OCI-LY3 (cell line): ENCODE measurements at regions not wholly inside any gene's neighbourhood (a gene's known extent, or its start where the extent isn't known, plus 50 kb on each side); places are given as distances from the start of the nearest gene placed in this dataset.

Source experiments
- H2AFZ ChIP-seq: fragments of 200-600, 300-600 bp; shearing (Covaris generic); 2 replicates; pipeline ENCODE4 v1.6.0; 2014; ENCODE audit warnings: antibody characterized with exemption, low read depth, low read length
- H3K27ac ChIP-seq: fragments of 200-600, 300-600 bp; sonication (generic); 2 replicates; pipeline ENCODE4 v1.5.1; 2014; ENCODE audit warnings: mild to moderate bottlenecking, low read length, moderate library complexity, mixed read lengths
- H3K27me3 ChIP-seq: fragments of 200-600, 300-600 bp; sonication (generic); 2 replicates; pipeline ENCODE4 v1.6.1; 2014; ENCODE audit warnings: low read depth, low read length, mixed read lengths
- H3K36me3 ChIP-seq: fragments of 200-600, 300-600 bp; sonication (generic); replicated peaks from 2 replicates; pipeline ENCODE3; 2014; ENCODE audit warnings: low read depth, low read length, mixed read lengths
- H3K4me1 ChIP-seq: fragments of 300-600, 200-600 bp; sonication (generic); 2 replicates; pipeline ENCODE4 v1.6.1; 2014; ENCODE audit warnings: low read length, mixed read lengths
- H3K4me2 ChIP-seq: fragments of 200-600, 300-600 bp; sonication (generic); 2 replicates; pipeline ENCODE4 v1.6.1; 2014; ENCODE audit warnings: low read length, mixed read lengths
- H3K4me3 ChIP-seq: fragments of 300-600, 200-600 bp; sonication (generic); 2 replicates; pipeline ENCODE4 v1.5.1; 2014; ENCODE audit warnings: antibody characterized with exemption, mild to moderate bottlenecking, low read length, moderate library complexity
- H3K79me2 ChIP-seq: fragments of 300-600, 200-600 bp; shearing (Covaris generic); 2 replicates; pipeline ENCODE4 v1.6.1; 2014; ENCODE audit warnings: mild to moderate bottlenecking, low read length, mixed read lengths
- H3K9ac ChIP-seq: fragments of 300-600, 200-600 bp; shearing (Covaris generic); 2 replicates; pipeline ENCODE4 v1.6.0; 2014; ENCODE audit warnings: mild to moderate bottlenecking, low read length, moderate library complexity
- H3K9me3 ChIP-seq: fragments of 200-600, 300-600 bp; shearing (Covaris generic); 2 replicates; pipeline ENCODE4 v1.6.1; 2014; ENCODE audit warnings: low read length, mixed read lengths; ENCODE audit not compliant: insufficient read depth
- H4K20me1 ChIP-seq: fragments of 200-600, 300-600 bp; sonication (generic); 2 replicates; pipeline ENCODE4 v1.6.1; 2016; ENCODE audit warnings: low read length, mixed read lengths; ENCODE audit not compliant: insufficient read depth
- CTCF ChIP-seq: fragments of 200-600, 300-600 bp; sonication (generic); IDR thresholded peaks from 2 replicates; pipeline ENCODE4 v1.5.1; 2014; ENCODE audit warnings: antibody characterized with exemption, low read length, low read depth
- EZH2phosphoT487 ChIP-seq: fragments of 200-600 bp; shearing (Covaris generic); IDR thresholded peaks from 2 replicates; pipeline ENCODE4 v1.6.1; 2018; ENCODE audit warnings: antibody characterized with exemption, mixed run types, low read depth

- Histone ChIP-seq H3K4me1 (no peaks in the 10 kb centered on the region), H3K27ac (no peak overlapping the region), H4K20me1 (no peaks in the 10 kb centered on the region), H3K36me3 (no peaks in the 10 kb centered on the region), H3K79me2 (no peaks in the 10 kb centered on the region), H2AFZ (no peak overlapping the region), H3K27me3 (no peaks in the 10 kb centered on the region), H3K4me2 (no peak overlapping the region), H3K9ac (no peak overlapping the region), H3K9me3 (no peaks in the 10 kb centered on the region), H3K4me3 (no peak overlapping the region)
- TF ChIP-seq EZH2phosphoT487 (no peak), CTCF (no peak)
Observed at GRCh38 chr20:60132162-60132826, 174.1 kb downstream of the CDH26 start.

- Histone ChIP-seq H3K4me3 (no peak overlapping the region), H3K27me3 (no peaks in the 10 kb centered on the region), H2AFZ (no peak overlapping the region), H3K9ac (no peak overlapping the region), H3K36me3 (no peaks in the 10 kb centered on the region), H3K9me3 (no peaks in the 10 kb centered on the region), H3K4me1 (no peaks in the 10 kb centered on the region), H3K27ac (no peak overlapping the region), H3K4me2 (no peak overlapping the region), H3K79me2 (no peaks in the 10 kb centered on the region), H4K20me1 (no peaks in the 10 kb centered on the region)
- no peak for TF ChIP-seq CTCF
- TF ChIP-seq EZH2phosphoT487 = no peak
Observed at GRCh38 chr20:60132827-60133670, 174.8 kb downstream of the CDH26 start.

- Histone ChIP-seq H2AFZ (no peak overlapping the region), H3K27me3 (no peaks in the 10 kb centered on the region), H4K20me1 (no peaks in the 10 kb centered on the region), H3K9ac (no peak overlapping the region), H3K27ac (no peak overlapping the region), H3K79me2 (no peaks in the 10 kb centered on the region), H3K4me1 (no peaks in the 10 kb centered on the region), H3K4me3 (no peak overlapping the region), H3K9me3 (no peaks in the 10 kb centered on the region), H3K4me2 (no peak overlapping the region), H3K36me3 (no peaks in the 10 kb centered on the region)
- TF ChIP-seq EZH2phosphoT487 = no peak
- no peak for TF ChIP-seq CTCF
Observed at GRCh38 chr20:60135276-60135675, 177.1 kb downstream of the CDH26 start.

GRCh38 chr20:60136645-60137401, 178.6 kb downstream of the CDH26 start:
- H4K20me1 ChIP-seq = no peaks in the 10 kb centered on the region
- TF ChIP-seq EZH2phosphoT487 = no peak
- no peak for TF ChIP-seq CTCF
- H3K79me2 ChIP-seq = no peaks in the 10 kb centered on the region
- H2AFZ ChIP-seq = no peak overlapping the region
- no peaks in the 10 kb centered on the region for H3K9me3 ChIP-seq
- H3K4me2 ChIP-seq = no peak overlapping the region
- no peak overlapping the region for H3K4me3 ChIP-seq
- no peak overlapping the region for H3K27ac ChIP-seq
- H3K36me3 ChIP-seq = no peaks in the 10 kb centered on the region
- H3K27me3 ChIP-seq = peaks cover 3% of the 10 kb centered on the region; the same call in 1 of the 2 replicates
- H3K4me1 ChIP-seq = no peaks in the 10 kb centered on the region
- no peak overlapping the region for H3K9ac ChIP-seq
